ENCODE measurements at regions not wholly inside any gene's neighbourhood (a gene's known extent, or its start where the extent isn't known, plus 50 kb on each side); places are given as distances from the start of the nearest gene placed in this dataset.

GRCh38 chr10:50982989-50983388 lies 91.3 kb upstream of the PRKG1 start:
- TF ChIP-seq, protein P1, sequence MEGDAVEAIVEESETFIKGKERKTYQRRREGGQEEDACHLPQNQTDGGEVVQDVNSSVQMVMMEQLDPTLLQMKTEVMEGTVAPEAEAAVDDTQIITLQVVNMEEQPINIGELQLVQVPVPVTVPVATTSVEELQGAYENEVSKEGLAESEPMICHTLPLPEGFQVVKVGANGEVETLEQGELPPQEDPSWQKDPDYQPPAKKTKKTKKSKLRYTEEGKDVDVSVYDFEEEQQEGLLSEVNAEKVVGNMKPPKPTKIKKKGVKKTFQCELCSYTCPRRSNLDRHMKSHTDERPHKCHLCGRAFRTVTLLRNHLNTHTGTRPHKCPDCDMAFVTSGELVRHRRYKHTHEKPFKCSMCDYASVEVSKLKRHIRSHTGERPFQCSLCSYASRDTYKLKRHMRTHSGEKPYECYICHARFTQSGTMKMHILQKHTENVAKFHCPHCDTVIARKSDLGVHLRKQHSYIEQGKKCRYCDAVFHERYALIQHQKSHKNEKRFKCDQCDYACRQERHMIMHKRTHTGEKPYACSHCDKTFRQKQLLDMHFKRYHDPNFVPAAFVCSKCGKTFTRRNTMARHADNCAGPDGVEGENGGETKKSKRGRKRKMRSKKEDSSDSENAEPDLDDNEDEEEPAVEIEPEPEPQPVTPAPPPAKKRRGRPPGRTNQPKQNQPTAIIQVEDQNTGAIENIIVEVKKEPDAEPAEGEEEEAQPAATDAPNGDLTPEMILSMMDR (IDR thresholded peaks at IDR 0.05; ENCODE audit: borderline replicate concordance, extremely low read depth, low read length, poor library complexity, severe bottlenecking) = no peak
- TF ChIP-seq EZH2 (IDR thresholded peaks at IDR 0.05; ENCODE audit: borderline replicate concordance, low read depth, low read length, severe bottlenecking) = no peak
